Right forelimb (tissue), 1 donor: ENCODE measurements at regions not wholly inside any gene's neighbourhood (a gene's known extent, or its start where the extent isn't known, plus 50 kb on each side); places are given as distances from the start of the nearest gene placed in this dataset.

Experiments
- DNase-seq: peaks from one replicate; pipeline ENCODE4 v3.0.0-alpha.2; 2018

DNA sequence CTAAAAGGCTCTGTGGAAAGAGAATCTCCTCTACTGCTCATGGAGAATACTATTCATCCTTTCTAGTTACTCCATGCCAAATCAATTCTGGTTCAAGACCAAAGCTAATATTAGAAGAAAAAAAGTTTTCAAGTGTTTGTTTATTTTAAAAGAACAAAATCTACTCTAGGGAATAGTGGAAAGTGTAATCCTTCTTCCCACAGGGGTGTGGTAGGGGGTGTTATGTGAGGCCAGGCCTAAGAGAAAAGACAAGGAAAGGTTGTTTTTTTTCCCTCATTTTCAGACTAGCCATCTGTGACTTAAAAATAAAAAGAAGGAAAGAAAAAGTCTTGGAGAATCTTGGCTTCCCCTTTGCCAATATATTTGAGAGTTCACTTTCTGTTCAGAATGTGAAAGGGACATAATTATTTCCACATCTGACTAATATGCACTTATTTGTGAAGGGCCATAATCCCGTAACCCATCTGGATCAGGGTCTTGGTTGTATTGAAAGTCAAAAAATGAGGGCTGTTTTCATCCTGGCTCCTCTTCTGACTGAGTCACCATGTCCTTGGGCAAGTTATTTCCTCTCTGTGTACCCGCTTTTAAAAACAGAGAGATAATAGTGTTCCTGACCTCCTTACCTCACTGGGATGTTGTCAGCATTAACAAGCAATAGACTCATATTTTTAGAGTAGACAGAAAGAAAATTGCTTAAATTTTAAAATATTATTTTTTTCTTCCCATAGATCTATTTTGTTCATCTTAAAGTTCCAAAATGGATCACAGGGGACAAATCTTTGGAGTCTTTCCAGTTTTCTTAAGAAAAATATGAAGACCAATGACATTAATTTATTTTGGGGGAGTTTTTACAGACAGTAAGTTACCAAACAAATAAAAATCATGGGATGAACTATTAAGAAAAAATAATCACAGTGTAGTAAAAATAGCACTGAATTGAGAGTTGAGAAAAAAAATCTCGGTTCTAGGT is 233.7 kb downstream of the IBTK start:
- no peak for DNase-seq

DNA sequence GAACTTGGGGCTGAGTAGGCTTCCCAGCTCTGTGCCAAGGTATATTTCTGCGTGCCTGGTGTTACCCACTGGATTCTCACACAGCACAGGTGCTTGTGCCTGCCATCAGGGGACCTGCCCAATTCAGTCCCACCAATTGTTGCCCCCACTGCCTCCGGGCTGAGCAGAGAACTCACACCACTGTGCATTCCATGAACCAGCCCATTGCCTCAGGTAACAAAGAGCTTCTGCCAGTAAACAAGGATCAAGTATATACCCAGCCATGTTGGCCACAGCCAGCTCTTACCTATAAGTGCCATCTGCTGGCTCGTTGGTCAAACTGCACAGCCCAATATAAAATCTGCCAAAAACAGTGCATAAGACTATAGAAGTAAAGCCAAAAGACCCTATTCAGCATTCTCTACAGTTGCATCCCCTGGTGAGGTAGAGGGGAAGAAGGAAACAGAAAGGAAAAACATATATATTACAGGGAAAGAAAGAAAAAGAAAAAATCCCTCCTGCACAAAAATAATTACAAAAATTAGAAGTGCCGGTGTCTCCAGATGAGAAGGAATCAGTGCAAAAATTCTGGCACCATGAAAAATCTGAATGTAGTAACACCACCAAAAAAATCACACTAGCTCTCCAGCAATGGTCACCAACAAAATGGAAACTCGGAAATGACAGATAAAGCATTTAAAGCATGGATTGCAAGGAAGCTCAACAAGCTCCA is 241.4 kb downstream of the IBTK start:
- DNase-seq = no peak

- no peak for DNase-seq
Measured at GRCh38 chr6:82000551-82000950, 247.0 kb downstream of the IBTK start.

GRCh38 chr6:81999826-82000225 is 247.3 kb upstream of the TENT5A start:
- DNase-seq = no peak

GRCh38 chr6:81999270-81999669 is 246.8 kb upstream of the TENT5A start:
- DNase-seq = no peak

DNA sequence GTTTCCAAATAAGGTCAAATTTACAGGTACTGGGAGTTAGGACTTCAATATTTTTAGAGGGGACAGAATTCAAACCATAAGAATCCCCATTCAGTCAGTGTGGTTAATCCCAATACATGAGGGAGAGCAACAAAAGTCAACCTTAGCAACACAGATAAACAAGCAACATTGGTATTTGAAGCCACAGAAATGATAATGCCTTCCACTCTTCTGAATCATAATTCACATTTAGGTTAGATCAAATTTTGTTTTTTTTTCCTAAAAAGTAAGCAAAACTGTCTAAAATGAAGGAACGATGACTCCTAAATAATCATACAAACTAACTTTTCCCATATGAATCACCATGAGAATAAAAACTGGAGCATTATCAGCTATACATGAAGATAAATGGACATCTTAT is 246.0 kb upstream of the TENT5A start:
- no peak for DNase-seq

DNA sequence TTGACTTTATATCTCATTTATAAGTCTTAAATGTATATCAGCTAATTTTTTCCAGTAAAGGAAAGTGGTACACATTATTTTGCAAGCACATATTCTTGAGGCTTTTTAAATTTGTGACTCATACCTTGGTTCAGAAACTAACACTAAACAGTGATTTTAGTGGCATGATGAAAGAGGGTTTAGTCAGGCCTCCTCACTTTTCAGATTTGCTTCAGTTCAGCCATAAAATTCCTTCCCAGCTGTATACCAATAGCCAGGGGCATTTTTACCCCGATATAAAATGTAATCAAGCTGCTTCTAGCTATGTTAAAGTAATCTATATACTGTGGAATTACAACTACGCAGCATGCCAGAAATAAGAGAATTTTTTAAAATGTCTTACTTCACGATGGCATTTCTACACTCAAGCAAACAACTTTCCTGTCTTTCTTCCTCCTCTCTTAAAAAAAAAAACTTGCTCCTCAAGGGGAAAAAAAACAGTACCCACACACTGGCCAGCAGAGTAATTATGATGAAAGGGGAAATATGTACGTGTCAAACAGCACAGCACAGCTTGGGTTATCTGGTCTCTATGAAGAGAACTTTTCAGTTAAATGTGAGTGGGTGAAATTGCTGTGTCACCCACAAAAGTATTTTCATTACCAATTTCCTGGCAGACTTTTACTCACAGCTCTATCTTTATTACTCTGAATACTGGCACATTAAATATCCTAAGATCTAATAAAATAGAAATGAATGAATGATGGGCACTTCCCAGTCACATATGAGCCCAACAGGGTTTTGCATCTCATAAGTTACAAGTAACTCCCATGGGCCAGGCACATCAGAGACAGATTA is 244.8 kb upstream of the TENT5A start:
- no peak for DNase-seq

- DNase-seq = no peak
Measured at GRCh38 chr6:81996414-81996813, 243.9 kb upstream of the TENT5A start.

GRCh38 chr6:81995548-81996289 is 243.2 kb upstream of the TENT5A start:
- no peak for DNase-seq

DNA sequence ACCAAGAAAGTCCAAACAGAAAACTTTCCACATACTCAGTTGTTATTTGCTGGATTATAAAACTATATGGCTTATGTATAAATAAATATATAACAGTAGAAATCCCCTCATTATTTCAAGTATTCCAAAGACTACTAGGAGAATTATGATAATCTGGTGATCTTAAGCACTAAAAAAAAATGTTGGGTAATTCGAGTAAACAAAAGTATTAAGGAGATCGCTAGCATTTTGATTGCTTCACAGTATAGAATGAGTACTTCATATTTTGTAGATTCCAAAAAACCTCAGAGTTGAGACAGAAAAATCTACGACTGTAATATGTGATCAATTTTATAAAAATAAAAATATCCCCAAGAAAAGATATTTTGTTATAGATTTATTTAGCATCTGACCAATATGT is 236.4 kb upstream of the TENT5A start:
- DNase-seq = no peak

- no peak for DNase-seq
Measured at GRCh38 chr6:81988446-81988845, 236.0 kb upstream of the TENT5A start.

DNA sequence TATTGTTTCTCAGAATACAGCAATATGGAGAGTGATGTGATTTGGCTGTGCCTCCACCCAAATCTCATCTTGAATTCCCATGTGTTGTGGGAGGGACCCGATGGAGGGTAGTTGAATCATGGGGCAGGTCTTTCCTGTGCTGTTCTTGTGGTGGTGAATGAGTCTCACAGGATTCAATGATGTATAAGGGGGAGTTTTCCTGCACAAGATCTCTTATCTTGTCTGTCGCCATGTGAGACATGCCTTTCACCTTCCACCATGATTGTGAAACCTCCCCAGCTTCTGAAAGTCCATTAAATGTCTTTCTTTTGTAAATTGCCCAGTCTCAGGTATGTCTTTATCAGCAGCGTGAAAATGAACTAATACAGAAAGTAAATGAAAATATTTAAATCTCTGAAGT is 234.8 kb upstream of the TENT5A start:
- no peak for DNase-seq

DNA sequence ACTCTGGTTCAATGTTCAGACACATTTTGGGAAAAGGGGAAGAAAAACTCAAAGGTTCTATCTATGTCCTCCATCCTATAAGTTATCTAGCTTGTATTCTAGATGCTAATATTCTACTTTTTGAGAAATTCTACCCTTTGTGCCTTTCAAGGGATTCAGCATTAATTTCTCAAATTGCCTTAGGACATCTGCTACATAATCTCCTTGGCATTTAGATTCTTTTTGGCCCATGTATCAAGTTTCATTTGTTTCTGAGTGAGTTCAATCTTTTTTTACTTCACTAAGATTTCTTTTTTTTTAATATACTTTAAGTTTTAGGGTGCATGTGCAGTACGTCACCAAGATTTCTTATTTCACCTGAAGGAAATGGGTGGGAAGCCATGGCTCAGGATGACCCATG is 232.7 kb upstream of the TENT5A start:
- no peak for DNase-seq

GRCh38 chr6:81984599-81984998 is 232.1 kb upstream of the TENT5A start:
- no peak for DNase-seq

GRCh38 chr6:81981812-81982211 is 229.3 kb upstream of the TENT5A start:
- no peak for DNase-seq

DNA sequence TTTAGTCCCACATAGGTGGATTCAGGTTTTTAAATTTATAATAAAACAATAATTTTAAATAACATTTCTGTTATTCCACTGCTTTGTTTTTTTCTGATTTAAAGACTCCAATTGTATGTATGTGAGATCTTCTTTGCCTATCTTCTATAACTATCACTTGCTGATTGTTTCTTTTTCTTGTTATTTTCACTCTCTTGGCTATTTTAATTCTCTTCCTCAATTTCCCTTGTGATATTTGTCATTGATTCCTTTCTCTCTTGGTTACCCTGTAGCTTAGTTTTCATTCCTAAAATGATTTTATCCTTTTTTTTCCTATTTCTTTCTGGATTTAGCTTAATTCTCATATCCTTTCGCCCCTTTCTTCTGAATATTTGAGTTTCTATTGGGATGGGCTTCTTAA is 227.3 kb upstream of the TENT5A start:
- no peak for DNase-seq

DNA sequence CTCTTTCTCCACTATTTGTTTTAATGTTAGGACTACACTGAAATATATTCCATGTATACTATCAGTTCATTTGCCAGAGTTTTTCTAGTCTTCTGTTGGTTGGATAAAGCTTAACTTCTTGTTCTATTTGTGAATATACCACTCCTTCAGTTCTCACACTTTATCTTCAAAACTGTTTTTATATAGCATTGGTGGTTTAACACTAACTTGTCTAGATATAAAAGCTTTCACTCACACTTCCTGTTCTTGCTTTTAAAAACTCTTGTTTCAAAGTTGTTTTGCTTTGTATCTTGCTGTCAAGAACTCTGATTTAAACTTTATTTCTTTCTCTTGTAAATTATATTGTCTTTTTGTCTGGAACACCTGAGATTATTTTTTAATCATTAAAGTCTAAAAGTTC is 226.8 kb upstream of the TENT5A start:
- no peak for DNase-seq

DNA sequence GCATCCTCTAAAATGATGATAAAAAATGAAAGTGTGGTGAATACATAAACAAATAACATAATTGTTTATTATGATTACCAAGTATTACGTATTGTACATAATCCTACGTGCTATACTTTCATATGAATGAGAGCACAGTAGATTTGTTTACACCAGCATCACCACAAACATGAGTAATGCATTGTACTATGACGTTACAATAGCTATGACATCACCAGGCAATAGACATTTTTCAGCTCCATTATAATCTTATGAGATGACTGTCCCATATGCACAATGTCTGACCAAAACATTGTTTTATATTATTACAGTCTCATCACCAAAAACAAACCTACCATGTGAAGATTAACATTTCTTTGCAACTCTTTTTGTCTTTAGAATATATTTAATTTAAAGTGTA is 225.7 kb upstream of the TENT5A start:
- DNase-seq = no peak

DNA sequence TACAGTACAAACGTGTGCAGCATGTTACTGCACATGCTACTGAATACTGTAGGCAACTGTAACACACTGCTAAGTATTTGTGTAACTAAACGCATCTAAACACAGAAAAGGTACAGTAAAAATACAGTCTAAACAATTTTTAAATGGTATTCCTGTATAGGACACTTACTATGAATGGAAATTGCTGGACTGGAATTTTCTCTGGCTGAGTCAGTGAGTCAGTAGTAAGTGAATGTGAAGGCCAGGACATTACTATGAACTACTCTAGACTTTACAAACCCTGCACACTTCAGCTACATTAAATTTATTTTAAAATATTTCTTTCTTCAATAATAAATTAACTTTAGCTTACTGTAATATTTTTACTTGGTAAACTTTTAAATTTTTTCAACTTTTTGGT is 225.0 kb upstream of the TENT5A start:
- no peak for DNase-seq

DNA sequence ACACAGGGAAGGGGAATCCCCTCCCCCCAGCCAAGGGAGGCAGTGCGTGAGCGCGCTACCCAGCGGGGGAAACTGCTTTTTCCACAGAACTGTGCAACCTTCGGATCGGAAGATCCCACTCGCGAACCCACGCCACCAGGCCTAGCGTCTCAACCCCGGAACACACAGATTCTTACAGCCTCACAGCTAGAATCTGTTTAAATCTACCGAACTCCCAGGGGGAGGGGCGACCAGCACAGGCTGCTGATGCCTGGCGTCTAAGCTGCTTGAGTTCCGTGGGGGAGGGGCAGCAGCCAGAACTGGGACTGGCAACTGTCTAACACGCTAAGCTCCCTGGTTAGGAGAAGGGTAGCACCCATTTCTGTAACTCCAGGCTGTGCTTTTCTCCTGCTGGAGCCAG is 217.3 kb upstream of the TENT5A start:
- no peak for DNase-seq

- DNase-seq = no peak
Measured at GRCh38 chr6:81969011-81969410, 216.5 kb upstream of the TENT5A start.

DNA sequence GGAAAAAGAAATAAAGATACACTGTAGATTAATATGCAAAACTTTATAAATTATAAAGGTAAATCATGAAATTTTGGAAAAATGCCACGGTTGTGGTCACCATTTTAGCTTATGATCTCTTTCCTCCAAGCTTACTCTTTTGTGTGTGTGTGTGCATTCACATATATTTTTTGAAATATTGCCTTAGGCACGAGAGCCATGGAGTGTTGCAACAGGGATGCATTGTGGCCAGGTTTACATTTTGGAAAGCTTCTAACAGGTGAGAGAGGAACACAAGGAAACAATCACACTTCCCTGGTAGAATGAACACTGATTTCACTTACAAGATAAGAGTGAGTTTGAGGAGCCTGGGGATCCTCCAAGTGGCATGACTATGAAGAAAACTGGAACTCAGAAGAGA is 214.5 kb upstream of the TENT5A start:
- DNase-seq = no peak

GRCh38 chr6:81962198-81962597 is 209.7 kb upstream of the TENT5A start:
- no peak for DNase-seq
